ENCODE measurements at regions not wholly inside any gene's neighbourhood (a gene's known extent, or its start where the extent isn't known, plus 50 kb on each side); places are given as distances from the start of the nearest gene placed in this dataset.

DNA sequence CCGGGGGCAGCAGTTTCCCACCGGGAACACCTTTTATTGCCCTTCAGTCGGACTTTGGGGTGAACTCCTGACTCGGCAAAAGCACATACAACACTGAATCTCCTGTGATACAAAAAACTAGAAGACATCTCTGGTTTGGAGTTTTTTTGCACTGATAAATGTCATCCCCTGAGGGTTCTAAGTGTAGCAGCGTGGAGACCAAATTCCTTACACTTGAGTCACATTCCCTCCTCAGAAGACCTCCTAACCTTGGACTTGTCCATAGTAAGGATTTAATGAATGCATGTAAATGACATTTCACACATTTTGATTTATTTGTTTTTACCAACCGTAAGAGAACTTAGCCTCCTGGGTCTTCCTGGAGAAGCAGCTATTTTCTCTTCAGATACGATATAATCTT, 54.0 kb upstream of the GPR45 start:
- Mint-ChIP-seq H3K36me3 (ENCODE audit: low read depth) (no peaks in the 10 kb centered on the region), H3K9me3 (no peaks in the 10 kb centered on the region), H3K4me3 (no peak overlapping the region), H3K27me3 (ENCODE audit: low read depth) (peaks cover 5% of the 10 kb centered on the region), H3K4me1 (no peaks in the 10 kb centered on the region), H3K27ac (no peak overlapping the region)
- no peak for TF ChIP-seq CTCF (IDR thresholded peaks at IDR 0.05; ENCODE audit: unreplicated experiment in 3 of 3)

GRCh38 chr2:105188343-105188742, 53.2 kb upstream of the GPR45 start:
- Mint-ChIP-seq H3K36me3 (ENCODE audit: low read depth) (no peaks in the 10 kb centered on the region), H3K27me3 (ENCODE audit: low read depth) (peaks cover 5% of the 10 kb centered on the region), H3K27ac (no peak overlapping the region), H3K4me1 (no peaks in the 10 kb centered on the region), H3K9me3 (no peaks in the 10 kb centered on the region), H3K4me3 (no peak overlapping the region)
- TF ChIP-seq CTCF (IDR thresholded peaks at IDR 0.05; ENCODE audit: unreplicated experiment in 3 of 3) = no peak
